Gastrocnemius medialis (tissue), 4 donors: ENCODE measurements at regions not wholly inside any gene's neighbourhood (a gene's known extent, or its start where the extent isn't known, plus 50 kb on each side); places are given as distances from the start of the nearest gene placed in this dataset.

Source experiments
- ATAC-seq, 2 donors: fragments of 150-250 bp; one replicate each; pipeline ENCODE4 v1.9.1; 2016
- DNase-seq, 2 donors: peaks; one replicate each; pipeline ENCODE4 v3.0.0-alpha.2; 2019
- H3K27ac ChIP-seq, 4 donors: fragments of 200-600 bp; sonication (generic); 1 replicate in 1 of 4; 2 replicates in 3 of 4; pipeline ENCODE4 v1.5.1; 2016 to 2018; ENCODE audit warnings: mild to moderate bottlenecking in 2 of 4, moderate library complexity in 1 of 4
- H3K27me3 ChIP-seq, 3 donors: fragments of 200-600 bp; sonication (generic) in 2 of 3; 1 replicate in 1 of 3; 2 replicates in 2 of 3; pipeline versions ENCODE4 v1.5.1 to v1.6.0; 2016 to 2019; ENCODE audit warnings: mild to moderate bottlenecking in 1 of 3, moderate library complexity in 1 of 3
- H3K36me3 ChIP-seq, 2 donors: fragments of 200-600 bp; sonication (generic) in 1 of 2; one replicate each; pipeline ENCODE4 v1.5.1; 2017 to 2018
- H3K4me1 ChIP-seq, 2 donors: fragments of 200-600 bp; sonication (generic) in 1 of 2; one replicate each; pipeline ENCODE4 v1.5.1; 2016 to 2017; ENCODE audit warnings: mild to moderate bottlenecking in 2 of 2
- H3K4me3 ChIP-seq, 4 donors: fragments of 200-600 bp; sonication (generic) in 3 of 4; 1 replicate in 1 of 4; 2 replicates in 3 of 4; pipeline ENCODE4 v1.5.1; 2016 to 2019; ENCODE audit warnings: mild to moderate bottlenecking in 2 of 4
- H3K9me3 ChIP-seq, 3 donors: fragments of 200-600 bp; sonication (generic) in 2 of 3; 1 replicate in 1 of 3; 2 replicates in 2 of 3; pipeline ENCODE4 v1.5.1; 2016 to 2019
- POLR2A ChIP-seq, 2 donors: fragments of 450-650 bp; IDR thresholded peaks; one replicate each; pipeline ENCODE4 v1.6.1; 2017; ENCODE audit warnings: antibody characterized with exemption in 2 of 2, mild to moderate bottlenecking in 2 of 2, moderate library complexity in 2 of 2
- in situ Hi-C, 4 donors: fragments of 200-750 bp; cut with MboI; loops; one replicate each; pipeline versions ENCODE4 v1.15.0 to v1.8.0; 2017; ENCODE audit warnings: low sequenced_read_pairs in 4 of 4
- intact Hi-C: fragments of 100-400 bp; cut with DNase I; formaldehyde crosslinking; loops from one replicate; pipeline ENCODE4 v1.15.1; 2023; ENCODE audit warnings: low total_unique reads
- TF ChIP-seq, protein P1 (sequence below), 5 experiments: fragments of 450-650 bp in 3 of 5; fragments of 200-600 bp in 2 of 5; sonication (generic) in 2 of 5; IDR thresholded peaks in 4 of 5; conservative IDR thresholded peaks in 1 of 5; 1 replicate in 4 of 5; 2 replicates in 1 of 5; pipeline ENCODE4 v1.5.1; 2016 to 2019; ENCODE audit warnings: antibody characterized with exemption in 5 of 5, mild to moderate bottlenecking in 3 of 5, moderate library complexity in 3 of 5

DNA sequence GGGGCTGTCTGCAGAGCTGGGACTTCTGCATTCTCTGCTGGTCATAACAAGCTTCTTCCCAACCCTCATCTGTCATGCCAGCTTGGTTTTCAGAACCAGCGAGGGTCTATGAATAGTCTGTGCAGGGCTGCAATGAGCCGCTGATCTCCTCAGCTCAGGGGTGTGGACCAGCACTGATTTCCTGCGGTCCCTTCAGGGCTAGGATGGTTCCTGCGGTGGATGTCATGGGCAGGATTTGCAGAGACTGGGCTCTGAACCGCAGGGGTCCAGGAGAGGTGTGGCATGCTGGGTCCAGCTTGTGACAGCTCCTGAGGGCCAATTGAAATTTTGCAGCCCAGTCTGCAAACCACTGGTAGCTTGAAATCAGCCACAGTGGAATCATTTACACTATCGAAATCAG is 188.2 kb upstream of the AGAP1 start:
- intact Hi-C loops (no loop called here), in situ Hi-C loops (no loop called here)
- no peak for ATAC-seq
- Histone ChIP-seq H3K4me3 (no peak overlapping the region), H3K9me3 (no peaks in the 10 kb centered on the region), H3K27me3 (peaks cover 0 to 6% (median 0%) of the 10 kb centered on the region in 3 donors), H3K36me3 (no peaks in the 10 kb centered on the region), H3K27ac (no peak overlapping the region), H3K4me1 (no peaks in the 10 kb centered on the region)
- DNase-seq: no peak
- no peak for TF ChIP-seq POLR2A (IDR thresholded peaks at IDR 0.05)

DNA sequence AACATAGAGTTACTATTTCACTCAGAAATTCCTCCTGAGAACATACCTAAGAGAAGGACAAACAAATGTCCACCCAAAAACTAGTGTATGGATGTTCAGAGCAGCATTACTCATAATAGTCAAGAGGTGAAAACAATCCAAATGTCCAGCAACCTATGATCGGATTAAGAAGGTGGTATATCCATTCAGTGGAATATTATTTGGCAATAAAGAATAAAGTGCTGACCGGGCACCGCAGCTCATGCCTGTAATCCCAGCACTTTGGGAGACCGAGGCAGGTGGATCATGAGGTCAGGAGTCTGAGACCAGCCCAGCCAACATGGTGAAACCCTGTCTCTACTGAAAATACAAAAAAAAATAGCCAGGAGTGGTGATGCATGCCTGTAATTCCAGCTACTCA is 182.8 kb upstream of the AGAP1 start:
- DNase-seq (no peak), ATAC-seq (no peak)
- TF ChIP-seq POLR2A (IDR thresholded peaks at IDR 0.05): no peak
- TF ChIP-seq, protein P1, sequence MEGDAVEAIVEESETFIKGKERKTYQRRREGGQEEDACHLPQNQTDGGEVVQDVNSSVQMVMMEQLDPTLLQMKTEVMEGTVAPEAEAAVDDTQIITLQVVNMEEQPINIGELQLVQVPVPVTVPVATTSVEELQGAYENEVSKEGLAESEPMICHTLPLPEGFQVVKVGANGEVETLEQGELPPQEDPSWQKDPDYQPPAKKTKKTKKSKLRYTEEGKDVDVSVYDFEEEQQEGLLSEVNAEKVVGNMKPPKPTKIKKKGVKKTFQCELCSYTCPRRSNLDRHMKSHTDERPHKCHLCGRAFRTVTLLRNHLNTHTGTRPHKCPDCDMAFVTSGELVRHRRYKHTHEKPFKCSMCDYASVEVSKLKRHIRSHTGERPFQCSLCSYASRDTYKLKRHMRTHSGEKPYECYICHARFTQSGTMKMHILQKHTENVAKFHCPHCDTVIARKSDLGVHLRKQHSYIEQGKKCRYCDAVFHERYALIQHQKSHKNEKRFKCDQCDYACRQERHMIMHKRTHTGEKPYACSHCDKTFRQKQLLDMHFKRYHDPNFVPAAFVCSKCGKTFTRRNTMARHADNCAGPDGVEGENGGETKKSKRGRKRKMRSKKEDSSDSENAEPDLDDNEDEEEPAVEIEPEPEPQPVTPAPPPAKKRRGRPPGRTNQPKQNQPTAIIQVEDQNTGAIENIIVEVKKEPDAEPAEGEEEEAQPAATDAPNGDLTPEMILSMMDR (IDR thresholded peaks at IDR 0.05 in 4 of 5, conservative IDR thresholded peaks at IDR 0.05 in 1 of 5): no peak
- no peaks in the 10 kb centered on the region for H3K9me3 ChIP-seq
- H3K36me3 ChIP-seq: no peaks in the 10 kb centered on the region
- no peaks in the 10 kb centered on the region for H3K27me3 ChIP-seq
- intact Hi-C loops: no loop called here
- in situ Hi-C loops: no loop called here
- no peak overlapping the region for H3K27ac ChIP-seq
- H3K4me3 ChIP-seq: no peak overlapping the region
- no peaks in the 10 kb centered on the region for H3K4me1 ChIP-seq

DNA sequence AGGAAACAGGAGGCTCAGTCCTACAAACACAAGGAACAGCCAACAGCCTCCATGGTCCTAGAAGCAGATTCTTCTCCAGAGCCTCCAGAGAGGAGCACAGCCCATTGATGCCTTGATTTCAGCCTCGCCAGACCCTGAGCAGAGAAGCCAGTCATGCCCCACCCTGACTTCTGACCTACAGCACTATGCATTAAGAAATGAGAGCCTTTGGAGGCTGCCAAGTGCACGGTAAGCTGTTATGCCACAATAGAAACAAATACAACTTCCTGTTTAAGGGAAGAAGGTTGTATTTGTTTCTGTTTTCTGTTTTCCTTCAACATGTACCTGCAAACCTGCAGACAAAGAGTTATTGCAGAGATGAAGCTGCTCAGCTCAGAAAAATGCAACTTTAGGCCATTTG is 181.3 kb upstream of the AGAP1 start:
- TF ChIP-seq, protein P1 (IDR thresholded peaks at IDR 0.05 in 4 of 5, conservative IDR thresholded peaks at IDR 0.05 in 1 of 5): no peak
- no peak for TF ChIP-seq POLR2A (IDR thresholded peaks at IDR 0.05)
- intact Hi-C loops: no loop called here
- no peaks in the 10 kb centered on the region for H3K27me3 ChIP-seq
- in situ Hi-C loops: no loop called here
- ATAC-seq: no peak
- no peaks in the 10 kb centered on the region for H3K4me1 ChIP-seq
- no peaks in the 10 kb centered on the region for H3K9me3 ChIP-seq
- no peaks in the 10 kb centered on the region for H3K36me3 ChIP-seq
- no peak for DNase-seq
- no peak overlapping the region for H3K27ac ChIP-seq
- no peak overlapping the region for H3K4me3 ChIP-seq

DNA sequence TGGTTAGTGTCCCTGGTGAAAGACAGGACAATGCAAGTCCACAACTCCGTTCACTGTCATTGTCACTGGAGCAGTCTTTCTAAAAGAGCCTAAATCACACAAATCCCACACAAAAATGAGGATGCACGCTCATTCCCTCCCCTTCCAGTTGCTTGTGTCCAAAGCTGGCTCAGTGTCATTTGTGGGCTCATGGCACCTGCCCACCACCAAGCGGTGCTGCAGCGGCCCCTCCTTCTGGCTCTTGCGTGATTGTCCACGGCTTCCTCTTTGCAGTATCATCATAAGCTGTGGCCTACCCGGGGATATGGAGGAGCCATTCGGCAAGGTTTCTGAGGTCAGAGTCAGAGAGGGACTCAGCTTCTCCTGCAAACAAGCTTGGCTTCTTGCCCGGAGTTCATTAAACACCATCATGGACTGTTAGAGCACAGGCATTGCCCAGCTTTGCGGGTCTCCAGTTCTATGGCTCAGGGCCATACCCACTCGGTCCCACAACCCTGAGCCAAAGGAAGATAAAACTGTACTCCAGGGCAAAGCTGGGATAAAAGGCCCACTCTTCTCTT is 179.4 kb upstream of the AGAP1 start:
- in situ Hi-C loops (no loop called here), intact Hi-C loops (no loop called here)
- TF ChIP-seq, protein P1 (IDR thresholded peaks at IDR 0.05 in 4 of 5, conservative IDR thresholded peaks at IDR 0.05 in 1 of 5): no peak
- no peak for TF ChIP-seq POLR2A (IDR thresholded peaks at IDR 0.05)
- Histone ChIP-seq H3K9me3 (no peaks in the 10 kb centered on the region), H3K4me1 (no peaks in the 10 kb centered on the region), H3K27ac (no peak overlapping the region), H3K27me3 (no peaks in the 10 kb centered on the region), H3K36me3 (no peaks in the 10 kb centered on the region), H3K4me3 (no peak overlapping the region)
- ATAC-seq (no peak), DNase-seq (no peak)

DNA sequence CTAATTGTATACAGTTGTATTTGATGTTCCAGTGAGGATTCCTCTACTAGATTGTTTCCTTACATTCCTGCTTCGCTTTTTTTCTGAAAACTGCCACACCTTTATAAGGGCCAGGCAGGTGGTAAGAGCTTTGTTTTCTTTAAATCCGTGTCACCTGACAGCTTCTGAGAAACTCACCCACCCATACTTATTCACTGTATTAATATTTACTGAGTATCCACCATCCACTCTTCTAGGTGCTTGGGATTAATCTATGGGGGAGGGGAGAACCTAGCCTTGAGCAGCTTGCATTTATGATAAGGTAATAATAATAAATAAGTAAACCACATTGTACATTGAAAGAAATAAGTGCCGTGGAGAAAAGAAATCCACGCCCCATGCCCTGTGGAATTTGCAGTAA is 174.7 kb upstream of the AGAP1 start:
- no peak for DNase-seq
- Histone ChIP-seq H3K27me3 (peaks cover 0 to 2% (median 0%) of the 10 kb centered on the region in 3 donors), H3K9me3 (no peaks in the 10 kb centered on the region), H3K36me3 (no peaks in the 10 kb centered on the region), H3K27ac (no peak overlapping the region), H3K4me3 (no peak overlapping the region), H3K4me1 (no peaks in the 10 kb centered on the region)
- in situ Hi-C loops (no loop called here), intact Hi-C loops (no loop called here)
- no peak for ATAC-seq
- no peak for TF ChIP-seq POLR2A (IDR thresholded peaks at IDR 0.05)
- TF ChIP-seq, protein P1 (IDR thresholded peaks at IDR 0.05 in 4 of 5, conservative IDR thresholded peaks at IDR 0.05 in 1 of 5): no peak
